ENCODE measurements at regions not wholly inside any gene's neighbourhood (a gene's known extent, or its start where the extent isn't known, plus 50 kb on each side); places are given as distances from the start of the nearest gene placed in this dataset.

GRCh38 chr12:113658006-113658655, 186.5 kb upstream of the LHX5 start:
- ChIA-PET POLR2A (ENCODE audit: low non-redundant PET) (no interaction called here), CTCF (no interaction called here)
- Histone ChIP-seq H3K27ac (ENCODE audit: low read depth, low read length, poor library complexity, severe bottlenecking) (no peak overlapping the region), H3K4me1 (ENCODE audit: insufficient read depth, low read length, poor library complexity, severe bottlenecking) (no peaks in the 10 kb centered on the region), H3K4me3 (ENCODE audit: low read depth, low read length, poor library complexity, severe bottlenecking) (no peak overlapping the region), H3K9me3 (ENCODE audit: low read depth, low read length, poor library complexity, severe bottlenecking) (no peaks in the 10 kb centered on the region), H3K27me3 (replicated peaks; ENCODE audit: insufficient read depth, low read depth, low read length, poor library complexity) (no peaks in the 10 kb centered on the region), H3K36me3 (ENCODE audit: insufficient read depth, low read length, poor library complexity, severe bottlenecking) (no peaks in the 10 kb centered on the region)
- TF ChIP-seq CTCF (conservative IDR thresholded peaks at IDR 0.05; ENCODE audit: low read depth, low read length) = no peak
- no peak for TF ChIP-seq EZH2 (IDR thresholded peaks at IDR 0.05; ENCODE audit: borderline replicate concordance, low read depth, low read length, poor library complexity, severe bottlenecking)
- BruUV-seq (replicated peaks) = no TSS peak
- intact Hi-C loops (cut with micrococcal nuclease; ENCODE audit: unreplicated experiment) = no loop called here
- DNase-seq (ENCODE audit: low spot score) = no peak

GRCh38 chr12:113655919-113656318, 184.2 kb upstream of the LHX5 start:
- H3K36me3 ChIP-seq (ENCODE audit: insufficient read depth, low read length, poor library complexity, severe bottlenecking) = no peaks in the 10 kb centered on the region
- peaks cover 4% of the 10 kb centered on the region for H3K27me3 ChIP-seq (replicated peaks; ENCODE audit: insufficient read depth, low read depth, low read length, poor library complexity)
- BruUV-seq (replicated peaks) = no TSS peak
- intact Hi-C loops (cut with micrococcal nuclease; ENCODE audit: unreplicated experiment) = no loop called here
- H3K9me3 ChIP-seq (ENCODE audit: low read depth, low read length, poor library complexity, severe bottlenecking) = no peaks in the 10 kb centered on the region
- DNase-seq (ENCODE audit: low spot score) = no peak
- POLR2A ChIA-PET (ENCODE audit: low non-redundant PET) = no interaction called here
- H3K4me1 ChIP-seq (ENCODE audit: insufficient read depth, low read length, poor library complexity, severe bottlenecking) = no peaks in the 10 kb centered on the region
- CTCF ChIA-PET = no interaction called here
- no peak overlapping the region for H3K4me3 ChIP-seq (ENCODE audit: low read depth, low read length, poor library complexity, severe bottlenecking)
- no peak overlapping the region for H3K27ac ChIP-seq (ENCODE audit: low read depth, low read length, poor library complexity, severe bottlenecking)
- TF ChIP-seq EZH2 (IDR thresholded peaks at IDR 0.05; ENCODE audit: borderline replicate concordance, low read depth, low read length, poor library complexity, severe bottlenecking) (no peak), CTCF (conservative IDR thresholded peaks at IDR 0.05; ENCODE audit: low read depth, low read length) (no peak)

DNA sequence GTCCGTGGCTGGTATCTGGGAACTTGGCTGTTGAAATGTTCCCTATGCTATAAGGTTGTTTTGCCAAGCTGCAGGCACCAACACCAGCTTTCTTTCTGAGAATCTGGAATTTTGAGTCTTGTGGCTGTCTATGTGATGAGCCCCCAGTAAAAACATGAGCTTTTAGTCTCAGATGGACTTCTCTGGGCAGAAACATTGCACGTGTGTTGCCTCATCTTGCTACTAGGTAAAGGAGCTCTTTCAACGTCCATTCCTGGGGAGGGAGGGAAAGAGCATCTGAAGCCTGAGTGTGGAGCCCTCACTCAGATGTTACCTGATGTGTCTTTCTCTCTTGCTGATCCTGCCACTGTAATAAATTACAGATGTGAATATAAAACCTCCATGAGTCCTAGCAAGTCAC, 183.8 kb upstream of the LHX5 start:
- no TSS peak for BruUV-seq (replicated peaks)
- Histone ChIP-seq H3K27ac (ENCODE audit: low read depth, low read length, poor library complexity, severe bottlenecking) (no peak overlapping the region), H3K4me1 (ENCODE audit: insufficient read depth, low read length, poor library complexity, severe bottlenecking) (no peaks in the 10 kb centered on the region), H3K36me3 (ENCODE audit: insufficient read depth, low read length, poor library complexity, severe bottlenecking) (no peaks in the 10 kb centered on the region), H3K27me3 (replicated peaks; ENCODE audit: insufficient read depth, low read depth, low read length, poor library complexity) (peaks cover 6% of the 10 kb centered on the region), H3K9me3 (ENCODE audit: low read depth, low read length, poor library complexity, severe bottlenecking) (no peaks in the 10 kb centered on the region), H3K4me3 (ENCODE audit: low read depth, low read length, poor library complexity, severe bottlenecking) (no peak overlapping the region)
- TF ChIP-seq CTCF (conservative IDR thresholded peaks at IDR 0.05; ENCODE audit: low read depth, low read length) (no peak), EZH2 (IDR thresholded peaks at IDR 0.05; ENCODE audit: borderline replicate concordance, low read depth, low read length, poor library complexity, severe bottlenecking) (no peak)
- ChIA-PET CTCF (no interaction called here), POLR2A (ENCODE audit: low non-redundant PET) (no interaction called here)
- intact Hi-C loops (cut with micrococcal nuclease; ENCODE audit: unreplicated experiment) = no loop called here
- DNase-seq (ENCODE audit: low spot score) = no peak

Measured in A673 (cell line).